ENCODE measurements at regions not wholly inside any gene's neighbourhood (a gene's known extent, or its start where the extent isn't known, plus 50 kb on each side); places are given as distances from the start of the nearest gene placed in this dataset.
A peak's percentile ranks its signal among the peaks of the same experiment; 100 is the strongest.

- no peak for TF ChIP-seq POLR2A (IDR thresholded peaks at IDR 0.05; ENCODE audit: low read depth, low read length)
- FAIRE-seq: no peak
- DNase-seq (ENCODE audit: insufficient read length, low spot score): no peak
These were observed 299.1 kb downstream of the BTG1 start for GRCh38 chr12:91846466-91847055.

- FAIRE-seq (no peak), DNase-seq (ENCODE audit: insufficient read length, low spot score) (no peak)
- TF ChIP-seq POLR2A (IDR thresholded peaks at IDR 0.05; ENCODE audit: low read depth, low read length): no peak
These were observed 300.3 kb downstream of the BTG1 start for GRCh38 chr12:91845365-91845764.

GRCh38 chr12:91841822-91842221, 303.8 kb downstream of the BTG1 start:
- FAIRE-seq: no peak
- no peak for TF ChIP-seq POLR2A (IDR thresholded peaks at IDR 0.05; ENCODE audit: low read depth, low read length)
- DNase-seq (ENCODE audit: insufficient read length, low spot score): no peak

GRCh38 chr12:91836696-91837095, 308.9 kb downstream of the BTG1 start:
- DNase-seq (ENCODE audit: insufficient read length, low spot score) (no peak), FAIRE-seq (no peak)
- no peak for TF ChIP-seq POLR2A (IDR thresholded peaks at IDR 0.05; ENCODE audit: low read depth, low read length)

- FAIRE-seq (no peak), DNase-seq (ENCODE audit: insufficient read length, low spot score) (no peak)
- TF ChIP-seq POLR2A (IDR thresholded peaks at IDR 0.05; ENCODE audit: low read depth, low read length): no peak
These were observed 309.4 kb downstream of the BTG1 start for GRCh38 chr12:91836264-91836663.

- no peak for TF ChIP-seq POLR2A (IDR thresholded peaks at IDR 0.05; ENCODE audit: low read depth, low read length)
- no peak for FAIRE-seq
These were observed 310.0 kb downstream of the BTG1 start for GRCh38 chr12:91835693-91836092.

GRCh38 chr12:91833780-91834359, 311.8 kb downstream of the BTG1 start:
- TF ChIP-seq POLR2A (IDR thresholded peaks at IDR 0.05; ENCODE audit: low read depth, low read length): no peak
- no peak for FAIRE-seq
- DNase-seq (ENCODE audit: insufficient read length, low spot score): no peak

More at GRCh38 chr12:91835693-91836092, 310.0 kb downstream of the BTG1 start:
- no peak for DNase-seq (ENCODE audit: insufficient read length, low spot score)

- TF ChIP-seq POLR2A (IDR thresholded peaks at IDR 0.05; ENCODE audit: low read depth, low read length): no peak
- DNase-seq (ENCODE audit: insufficient read length, low spot score) (no peak), FAIRE-seq (no peak)
These were observed 319.6 kb downstream of the BTG1 start for GRCh38 chr12:91825999-91826398.

- no peak for TF ChIP-seq POLR2A (IDR thresholded peaks at IDR 0.05; ENCODE audit: low read depth, low read length)
- FAIRE-seq: no peak
- no peak for DNase-seq (ENCODE audit: insufficient read length, low spot score)
These were observed 320.7 kb downstream of the BTG1 start for GRCh38 chr12:91824991-91825390.

- DNase-seq (ENCODE audit: insufficient read length, low spot score): no peak
- TF ChIP-seq POLR2A (IDR thresholded peaks at IDR 0.05; ENCODE audit: low read depth, low read length): no peak
- FAIRE-seq: no peak
These were observed 326.6 kb downstream of the BTG1 start for GRCh38 chr12:91819132-91819447.

- FAIRE-seq: peak; percentile 57
- no peak for DNase-seq (ENCODE audit: insufficient read length, low spot score)
- TF ChIP-seq POLR2A (IDR thresholded peaks at IDR 0.05; ENCODE audit: low read depth, low read length): no peak
These were observed 327.2 kb downstream of the BTG1 start for GRCh38 chr12:91818227-91819131.

GRCh38 chr12:91817517-91817916, 328.1 kb downstream of the BTG1 start:
- no peak for FAIRE-seq
- DNase-seq (ENCODE audit: insufficient read length, low spot score): no peak
- no peak for TF ChIP-seq POLR2A (IDR thresholded peaks at IDR 0.05; ENCODE audit: low read depth, low read length)

GRCh38 chr12:91813701-91814100, 331.9 kb downstream of the BTG1 start:
- TF ChIP-seq POLR2A (IDR thresholded peaks at IDR 0.05; ENCODE audit: low read depth, low read length): no peak
- no peak for FAIRE-seq
- no peak for DNase-seq (ENCODE audit: insufficient read length, low spot score)

GRCh38 chr12:91811481-91812287, 334.0 kb downstream of the BTG1 start:
- TF ChIP-seq POLR2A (IDR thresholded peaks at IDR 0.05; ENCODE audit: low read depth, low read length): no peak
- FAIRE-seq (peak; percentile 43), DNase-seq (ENCODE audit: insufficient read length, low spot score) (peak; percentile 2)

Measured in H54 (cell line).